K562 (cell line): ENCODE measurements at regions not wholly inside any gene's neighbourhood (a gene's known extent, or its start where the extent isn't known, plus 50 kb on each side); places are given as distances from the start of the nearest gene placed in this dataset.

Experiments
- ATAC-seq: fragments of 200-7000 bp; cut with Tn5 transposase; 3 replicates; pipeline ENCODE4 v1.9.1; 2020; ENCODE audit warnings: moderate library complexity
- BruUV-seq: library from RNA; stranded (reverse); fragments of 400-500 nt; replicated peaks from 2 replicates; lab custom pipeline; 2021; lab: Mats Ljungman, UMichigan
- CTCF ChIA-PET: fragments of 300-600 bp; formaldehyde crosslinking; extraction: SDS; loops from one replicate; lab custom pipeline; 2021; ENCODE audit warnings: low intra/inter-chr PET ratio; lab: Yijun Ruan, JAX
- POLR2A ChIA-PET: fragments of 300-600, 350-650 bp; sonication (Branson Sonifier 250); formaldehyde crosslinking; extraction: SDS; loops from one replicate; lab custom pipeline; 2021; ENCODE audit warnings: antibody characterized with exemption, inconsistent platforms; lab: Yijun Ruan, JAX
- DNase-seq, 4 experiments: peaks; one replicate each; pipeline versions ENCODE4 v3.0.0 to v3.0.0-alpha.2; 2011 to 2018; ENCODE audit warnings: low spot score in 3 of 4, mixed read lengths in 3 of 4; ENCODE audit errors: extremely low read depth in 1 of 4
- FAIRE-seq: peaks from 2 replicates; lab custom pipeline; 2011; peaks lifted over from hg19 to GRCh38; lab: Jason Lieb, UNC
- H2AFZ ChIP-seq: 2 replicates; pipeline ENCODE4 v1.6.0; 2011; ENCODE audit warnings: low read depth, low read length, control low read depth, inconsistent platforms
- H3K27ac ChIP-seq: fragments of 200-600 bp; 3 replicates; pipeline ENCODE4 v1.8.0; 2011; ENCODE audit warnings: low read depth, mild to moderate bottlenecking, control low read depth, inconsistent platforms, low read length, moderate library complexity, mixed read lengths; ENCODE audit errors: extremely low read depth
- H3K27me3 ChIP-seq, 2 experiments: fragments of 300-600 bp in 1 of 2; 2 replicates in 1 of 2; 3 replicates in 1 of 2; pipeline versions ENCODE4 v1.6.0 to v1.8.0; 2011; ENCODE audit warnings: inconsistent platforms in 2 of 2, low read length in 2 of 2, mild to moderate bottlenecking in 1 of 2, mixed read lengths in 1 of 2, moderate library complexity in 1 of 2; ENCODE audit not compliant: control insufficient read depth in 2 of 2, insufficient read depth in 2 of 2
- H3K36me3 ChIP-seq: fragments of 300-600 bp; 3 replicates; pipeline ENCODE4 v1.8.0; 2011; ENCODE audit warnings: mild to moderate bottlenecking, low read length, inconsistent platforms; ENCODE audit not compliant: control insufficient read depth, insufficient read depth
- H3K4me1 ChIP-seq, 2 experiments: fragments of 200-600 bp in 1 of 2; replicated peaks in 1 of 2; 2 replicates in 1 of 2; 3 replicates in 1 of 2; pipeline versions ENCODE4 v1.5.1 to v1.8.0; 2011; ENCODE audit warnings: inconsistent platforms in 2 of 2, low read length in 2 of 2, mild to moderate bottlenecking in 1 of 2, mixed read lengths in 1 of 2, moderate library complexity in 1 of 2; ENCODE audit not compliant: control insufficient read depth in 2 of 2, insufficient read depth in 2 of 2
- H3K4me2 ChIP-seq: 2 replicates; pipeline ENCODE4 v1.6.1; 2011; ENCODE audit warnings: low read length, control low read depth, inconsistent platforms, mixed read lengths; ENCODE audit not compliant: insufficient read depth
- H3K4me3 ChIP-seq: fragments of 200-600 bp; sonication (generic), shearing (Covaris generic); 2 replicates; pipeline ENCODE4 v1.5.1; 2016; ENCODE audit warnings: control low read depth, inconsistent platforms
- H3K79me2 ChIP-seq: fragments of 200-600 bp; 3 replicates; pipeline ENCODE4 v1.8.0; 2011; ENCODE audit warnings: low read length, inconsistent platforms; ENCODE audit not compliant: control insufficient read depth, insufficient read depth
- H3K9ac ChIP-seq, 2 experiments: 2 replicates each; pipeline versions ENCODE4 v1.6.0 to v1.6.1; 2011; ENCODE audit warnings: low read depth in 2 of 2, low read length in 2 of 2, control low read depth in 1 of 2, inconsistent platforms in 1 of 2, mild to moderate bottlenecking in 1 of 2, mixed read lengths in 1 of 2; ENCODE audit not compliant: insufficient read depth in 1 of 2
- H3K9me1 ChIP-seq: one replicate; pipeline ENCODE4 v1.6.0; 2011; ENCODE audit warnings: inconsistent platforms, mild to moderate bottlenecking, low read length, moderate library complexity; ENCODE audit not compliant: control insufficient read depth, insufficient read depth
- H3K9me3 ChIP-seq: replicated peaks from 2 replicates; pipeline ENCODE4 v1.5.1; 2011; ENCODE audit warnings: low read depth, low read length, inconsistent platforms; ENCODE audit not compliant: control insufficient read depth, insufficient read depth
- H4K20me1 ChIP-seq: replicated peaks from 2 replicates; pipeline ENCODE4 v1.6.1; 2011; ENCODE audit warnings: low read length, inconsistent platforms, mixed read lengths; ENCODE audit not compliant: control insufficient read depth, insufficient read depth
- CTCFL ChIP-seq: IDR thresholded peaks from 2 replicates; pipeline ENCODE4 v1.6.1; 2011; ENCODE audit warnings: borderline replicate concordance, low read depth, mild to moderate bottlenecking, moderate library complexity, low read length; ENCODE audit not compliant: insufficient read depth, poor library complexity, severe bottlenecking
- HDAC3 ChIP-seq: fragments of 450-650 bp; IDR thresholded peaks from 2 replicates; pipeline ENCODE4 v1.6.1; 2018; ENCODE audit warnings: borderline replicate concordance, mild to moderate bottlenecking, moderate library complexity; ENCODE audit not compliant: partially characterized antibody
- MGA ChIP-seq: fragments of 450-650 bp; IDR thresholded peaks from 2 replicates; pipeline ENCODE4 v1.6.1; 2016; ENCODE audit warnings: mild to moderate bottlenecking, moderate library complexity
- NCOA4 ChIP-seq: fragments of 450-650 bp; IDR thresholded peaks from 2 replicates; pipeline ENCODE4 v1.6.1; 2018; ENCODE audit warnings: mild to moderate bottlenecking; ENCODE audit not compliant: partially characterized antibody
- SMARCB1 ChIP-seq: IDR thresholded peaks from 2 replicates; pipeline ENCODE4 v1.6.1; 2011; ENCODE audit warnings: improper control_type of control experiment, low read depth; ENCODE audit not compliant: insufficient read length
- ZNF23 ChIP-seq: fragments of 250-450 bp; sonication (Bioruptor Pico); IDR thresholded peaks from 2 replicates; pipeline ENCODE4 v1.4.0; 2020; ENCODE audit warnings: mild to moderate bottlenecking
- ZNF398 ChIP-seq: fragments of 250-450 bp; sonication (Bioruptor Pico); IDR thresholded peaks from 2 replicates; pipeline ENCODE4 v1.8.0; 2021; ENCODE audit warnings: moderate library complexity, mild to moderate bottlenecking, inconsistent platforms
- WGBS: fragments of 100-300 bp; shearing (Covaris generic); methylation state at CpG from one replicate; pipeline ENCODE4 v1.1.6; 2016; ENCODE audit warnings: low coverage, mixed read lengths; ENCODE audit not compliant: insufficient coverage; ENCODE audit errors: missing lambda C conversion rate; 5-methylcytosine and 5-hydroxymethylcytosine counted together
- in situ Hi-C: fragments of 300-500 bp; cut with MboI; formaldehyde crosslinking; loops from 4 replicates; pipeline ENCODE4 v1.15.0; 2018; ENCODE audit warnings: inconsistent platforms, mixed read lengths
- intact Hi-C: fragments of 100-400 bp; cut with micrococcal nuclease; formaldehyde crosslinking; loops from 2 replicates; pipeline ENCODE4 v1.14.2; 2022

- WGBS: 77% methylated on average over 6 of the region's 6 CpGs
- H3K4me3 ChIP-seq: no peak overlapping the region
- no peak overlapping the region for H3K4me2 ChIP-seq
- H3K4me1 ChIP-seq: no peaks in the 10 kb centered on the region; a peak in 2 of 5 replicates
- no peak for FAIRE-seq
- no peaks in the 10 kb centered on the region for H4K20me1 ChIP-seq
- POLR2A ChIA-PET: no interaction called here
- no peak for ATAC-seq
- no peaks in the 10 kb centered on the region for H3K36me3 ChIP-seq
- no peaks in the 10 kb centered on the region for H3K9me3 ChIP-seq
- H3K9ac ChIP-seq: no peak overlapping the region
- in situ Hi-C loops: no loop called here
- peaks cover 10% of the 10 kb centered on the region; the same call in 1 of the 3 replicates for H3K79me2 ChIP-seq
- no peak for DNase-seq
- intact Hi-C loops: no loop called here
- CTCF ChIA-PET: no interaction called here
- BruUV-seq: no TSS peak
- no peak overlapping the region for H2AFZ ChIP-seq
- H3K27me3 ChIP-seq: no peaks in the 10 kb centered on the region
- no peaks in the 10 kb centered on the region for H3K9me1 ChIP-seq
- H3K27ac ChIP-seq: no peak overlapping the region
- TF ChIP-seq HDAC3: no peak
- no peak for TF ChIP-seq ZNF23 (CRISPR knock-in tag)
- TF ChIP-seq MGA: no peak
- no peak for TF ChIP-seq ZNF398 (CRISPR knock-in tag)
- TF ChIP-seq NCOA4: no peak
- no peak for TF ChIP-seq CTCFL
- no peak for TF ChIP-seq SMARCB1
Observed at GRCh38 chr14:26851793-26852192, 254.0 kb upstream of the NOVA1 start.
